Prostate gland (tissue), 2 donors: ENCODE measurements at regions not wholly inside any gene's neighbourhood (a gene's known extent, or its start where the extent isn't known, plus 50 kb on each side); places are given as distances from the start of the nearest gene placed in this dataset.

Source experiments
- POLR2A ChIP-seq: fragments of 450-650 bp; IDR thresholded peaks from one replicate; pipeline ENCODE4 v1.6.1; 2016; ENCODE audit warnings: antibody characterized with exemption, mild to moderate bottlenecking
- TF ChIP-seq, protein P1 (sequence below), 4 experiments: fragments of 200-600 bp in 2 of 4; fragments of 450-650 bp in 2 of 4; sonication (generic) in 2 of 4; IDR thresholded peaks; 1 replicate in 3 of 4; 2 replicates in 1 of 4; pipeline ENCODE4 v1.5.1; 2016 to 2019; ENCODE audit warnings: antibody characterized with exemption in 4 of 4, mild to moderate bottlenecking in 2 of 4, moderate library complexity in 2 of 4

DNA sequence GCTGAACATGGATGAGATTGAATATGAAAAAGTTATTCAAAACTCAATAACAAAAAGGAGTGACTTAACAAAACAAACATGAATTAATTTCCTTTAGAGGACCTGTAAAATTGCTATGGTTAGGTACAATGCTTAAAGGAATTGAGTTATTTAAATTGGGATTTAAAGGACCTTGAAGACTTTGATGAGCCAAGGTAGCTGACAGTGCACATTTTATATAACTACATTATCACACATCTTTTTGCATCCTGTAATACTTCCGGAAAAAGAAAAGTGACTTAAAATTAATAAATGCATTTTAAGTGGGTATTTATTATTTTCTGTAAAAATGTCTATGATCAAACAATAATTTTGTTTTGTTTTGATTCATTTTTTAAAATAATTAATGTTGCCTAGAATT is 964.8 kb upstream of the SLIT2 start:
- TF ChIP-seq, protein P1, sequence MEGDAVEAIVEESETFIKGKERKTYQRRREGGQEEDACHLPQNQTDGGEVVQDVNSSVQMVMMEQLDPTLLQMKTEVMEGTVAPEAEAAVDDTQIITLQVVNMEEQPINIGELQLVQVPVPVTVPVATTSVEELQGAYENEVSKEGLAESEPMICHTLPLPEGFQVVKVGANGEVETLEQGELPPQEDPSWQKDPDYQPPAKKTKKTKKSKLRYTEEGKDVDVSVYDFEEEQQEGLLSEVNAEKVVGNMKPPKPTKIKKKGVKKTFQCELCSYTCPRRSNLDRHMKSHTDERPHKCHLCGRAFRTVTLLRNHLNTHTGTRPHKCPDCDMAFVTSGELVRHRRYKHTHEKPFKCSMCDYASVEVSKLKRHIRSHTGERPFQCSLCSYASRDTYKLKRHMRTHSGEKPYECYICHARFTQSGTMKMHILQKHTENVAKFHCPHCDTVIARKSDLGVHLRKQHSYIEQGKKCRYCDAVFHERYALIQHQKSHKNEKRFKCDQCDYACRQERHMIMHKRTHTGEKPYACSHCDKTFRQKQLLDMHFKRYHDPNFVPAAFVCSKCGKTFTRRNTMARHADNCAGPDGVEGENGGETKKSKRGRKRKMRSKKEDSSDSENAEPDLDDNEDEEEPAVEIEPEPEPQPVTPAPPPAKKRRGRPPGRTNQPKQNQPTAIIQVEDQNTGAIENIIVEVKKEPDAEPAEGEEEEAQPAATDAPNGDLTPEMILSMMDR (IDR thresholded peaks at IDR 0.05) = no peak
- no peak for TF ChIP-seq POLR2A
